ENCODE measurements at regions not wholly inside any gene's neighbourhood (a gene's known extent, or its start where the extent isn't known, plus 50 kb on each side); places are given as distances from the start of the nearest gene placed in this dataset.

DNA sequence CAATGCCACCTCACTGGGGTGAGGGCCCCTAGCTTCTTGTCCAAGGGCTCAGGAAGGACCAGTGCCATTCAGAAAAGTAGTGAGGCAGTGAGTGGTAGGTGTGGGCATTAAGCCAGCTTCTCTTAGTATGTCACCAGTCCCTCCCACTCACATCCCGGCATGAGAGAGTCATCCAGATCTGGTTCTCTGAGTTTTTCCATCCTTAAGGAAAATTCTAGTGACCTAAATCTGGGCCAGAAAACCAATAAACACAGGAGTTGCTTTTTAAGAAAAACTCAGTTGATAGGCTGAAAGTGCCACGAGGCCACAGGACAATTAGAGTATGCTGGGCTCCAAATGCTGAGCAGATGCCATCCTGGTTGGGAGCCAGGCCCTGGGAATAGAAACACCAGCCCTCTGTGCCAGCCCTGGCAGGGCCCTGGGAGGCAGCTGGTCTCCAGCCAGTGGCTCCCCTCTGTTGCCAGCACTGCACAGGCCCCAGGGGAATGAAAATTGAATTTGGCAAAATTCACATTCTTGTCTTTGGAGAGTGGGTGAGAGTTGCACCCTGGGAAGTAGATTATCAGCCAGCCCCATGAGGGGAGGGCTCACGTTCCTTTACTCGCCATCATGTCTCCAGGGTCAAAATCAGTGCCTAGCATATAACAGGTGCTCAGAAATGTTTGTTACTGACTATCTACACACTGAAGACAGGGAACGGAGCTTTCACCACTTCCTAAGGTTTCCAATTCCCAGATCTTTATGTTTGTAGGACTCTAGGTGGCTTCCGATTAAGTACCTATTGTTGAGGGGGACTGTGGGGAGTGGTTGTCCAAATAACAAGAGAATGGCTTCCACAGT lies 52.8 kb downstream of the FAM43A start:
- peak; percentile 64 to 72 for DNase-seq (ENCODE audit: low spot score in 2 of 2)
- FAIRE-seq = no peak

DNA sequence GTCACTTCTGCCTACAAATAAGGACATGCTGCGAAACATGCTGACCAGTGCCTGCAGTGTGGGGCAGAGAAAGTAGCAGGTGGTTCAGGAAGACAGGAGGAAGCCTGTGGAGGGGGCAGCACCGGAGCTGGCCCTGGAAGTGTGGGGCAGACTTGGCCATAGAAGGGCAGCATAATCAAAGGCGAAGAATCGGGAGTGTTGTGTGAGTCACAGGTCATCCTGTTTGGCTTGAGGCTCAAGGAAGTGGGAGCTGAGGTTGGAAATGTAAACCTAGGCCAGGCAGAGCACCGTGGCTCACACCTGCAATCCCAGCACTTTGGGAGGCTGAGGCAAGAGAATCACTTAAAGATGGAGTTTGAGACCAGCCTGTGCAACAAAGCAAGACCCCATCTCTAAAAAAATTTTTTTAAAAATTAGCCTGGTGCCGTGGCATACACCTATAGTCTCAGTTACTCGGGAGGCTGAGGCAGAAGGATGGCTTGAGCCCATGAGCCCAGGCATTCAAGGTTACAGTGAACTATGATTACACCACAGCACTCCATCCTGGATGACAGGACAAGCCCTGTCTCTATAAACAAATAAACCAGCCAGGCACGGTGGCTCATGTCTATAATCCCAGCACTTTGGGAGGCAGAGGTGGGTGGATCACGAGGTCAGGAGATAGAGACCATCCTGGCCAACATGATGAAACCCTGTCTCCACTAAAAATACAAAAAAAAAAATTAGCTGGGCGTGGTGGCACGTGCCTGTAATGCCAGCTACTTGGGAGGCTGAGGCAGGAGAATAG lies 54.0 kb downstream of the FAM43A start:
- DNase-seq (ENCODE audit: low spot score in 2 of 2) (no peak), FAIRE-seq (no peak)

DNA sequence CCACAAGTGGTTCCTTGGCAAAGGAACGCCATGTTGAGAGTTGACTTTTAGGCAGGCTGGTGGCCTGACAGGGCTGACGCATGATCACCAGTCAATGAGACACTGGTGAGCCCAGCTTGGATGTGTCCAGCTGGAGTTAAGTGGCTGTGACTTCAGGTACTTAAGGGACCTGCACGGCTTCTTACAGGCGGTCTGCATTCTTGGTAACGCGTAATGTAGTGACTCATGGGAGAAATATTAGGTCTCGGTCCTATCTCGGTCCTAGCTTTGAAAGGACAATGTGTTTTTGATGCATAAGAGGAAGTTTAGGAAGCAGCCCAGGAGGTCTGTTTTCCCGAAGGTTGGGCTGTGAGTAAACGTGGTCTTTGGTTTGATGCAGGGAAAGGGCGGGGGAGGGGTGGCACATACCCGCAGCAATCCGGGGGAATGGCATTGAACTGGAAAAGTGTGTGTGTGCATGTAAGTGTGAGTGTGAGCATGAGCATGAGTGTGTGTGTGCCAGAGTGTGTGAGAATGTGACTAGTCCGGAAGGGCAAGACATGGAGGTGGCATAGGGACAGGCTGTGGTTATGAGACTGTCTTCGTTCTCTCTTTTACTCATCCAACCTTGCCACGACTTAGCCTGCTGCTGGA lies 55.3 kb downstream of the FAM43A start:
- DNase-seq (ENCODE audit: low spot score in 2 of 2) = no peak
- FAIRE-seq = no peak

DNA sequence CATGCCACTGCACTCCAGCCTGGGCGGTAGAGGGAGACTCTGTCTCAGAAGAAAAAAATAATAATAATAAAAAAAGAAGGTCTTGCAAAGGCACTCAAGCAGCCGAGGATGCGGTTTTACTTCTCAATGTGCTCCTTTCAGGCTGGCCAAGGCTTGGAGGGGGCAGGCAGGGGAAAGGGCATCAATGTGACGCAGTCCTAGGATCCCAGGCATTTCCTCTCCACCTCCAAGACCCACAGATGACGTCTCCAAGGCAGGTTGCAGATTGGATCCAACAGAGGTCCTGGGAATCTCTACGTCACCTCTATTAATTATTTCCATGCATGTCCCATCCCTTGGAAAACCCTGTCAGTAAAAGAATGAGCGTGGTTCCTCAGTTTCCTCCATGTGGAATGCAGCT lies 56.2 kb downstream of the FAM43A start:
- DNase-seq (ENCODE audit: low spot score in 2 of 2) (no peak), FAIRE-seq (no peak)

DNA sequence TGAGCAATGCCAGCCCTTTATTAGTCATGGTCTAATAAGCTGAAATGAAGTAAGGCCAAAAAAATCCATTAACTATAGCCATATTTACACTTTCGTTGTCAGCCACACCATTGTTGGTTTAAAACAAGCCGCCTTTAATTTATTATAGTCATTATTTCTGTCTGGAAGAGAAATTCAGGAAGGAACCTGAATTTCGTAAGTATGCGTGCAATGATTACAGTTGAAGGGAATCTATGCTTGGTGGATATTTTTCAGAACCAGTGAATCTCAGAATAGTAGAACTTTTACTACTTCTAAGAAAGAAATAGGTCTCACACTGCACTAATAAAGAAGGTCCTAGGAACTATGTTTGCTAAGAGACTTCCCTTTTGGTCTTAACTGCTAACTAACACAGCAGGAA lies 59.1 kb downstream of the FAM43A start:
- no peak for DNase-seq (ENCODE audit: low spot score in 2 of 2)
- no peak for FAIRE-seq

DNA sequence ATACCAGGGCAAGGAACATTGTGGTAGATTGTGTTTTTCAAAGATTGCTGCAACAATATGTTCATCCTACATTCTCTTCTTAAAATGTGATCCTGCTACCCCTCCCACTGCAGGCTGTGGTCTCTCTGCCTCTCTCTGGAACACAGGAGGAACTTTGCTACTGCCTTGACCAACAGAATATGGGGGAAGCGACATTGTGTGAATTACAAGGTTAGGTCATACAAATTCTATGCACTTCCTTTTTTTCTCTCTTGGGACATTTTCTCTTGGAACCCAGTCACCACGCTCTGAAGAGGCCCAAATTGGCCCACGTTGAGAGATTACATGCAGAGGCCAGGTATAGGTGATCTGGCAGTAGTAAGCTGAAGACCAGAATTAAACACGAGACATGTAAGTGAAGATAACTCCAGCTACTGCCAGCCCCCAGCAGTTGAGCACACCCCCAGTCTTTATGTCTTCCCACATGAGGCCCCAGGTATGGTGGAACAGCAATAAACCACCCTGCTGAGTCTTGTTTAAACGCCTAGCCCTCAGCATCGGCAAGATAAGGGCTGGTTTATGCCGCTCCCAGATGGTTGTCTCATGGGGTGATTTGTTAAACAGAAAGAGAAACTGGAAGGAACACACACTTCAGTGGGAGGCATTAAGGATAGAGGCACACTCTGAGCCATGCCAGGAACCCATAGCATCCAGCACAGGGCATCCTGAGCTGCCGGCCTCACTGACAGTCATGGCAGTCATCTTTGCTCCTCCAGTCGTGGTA lies 59.9 kb downstream of the FAM43A start:
- FAIRE-seq = no peak
- no peak for DNase-seq (ENCODE audit: low spot score in 2 of 2)

DNA sequence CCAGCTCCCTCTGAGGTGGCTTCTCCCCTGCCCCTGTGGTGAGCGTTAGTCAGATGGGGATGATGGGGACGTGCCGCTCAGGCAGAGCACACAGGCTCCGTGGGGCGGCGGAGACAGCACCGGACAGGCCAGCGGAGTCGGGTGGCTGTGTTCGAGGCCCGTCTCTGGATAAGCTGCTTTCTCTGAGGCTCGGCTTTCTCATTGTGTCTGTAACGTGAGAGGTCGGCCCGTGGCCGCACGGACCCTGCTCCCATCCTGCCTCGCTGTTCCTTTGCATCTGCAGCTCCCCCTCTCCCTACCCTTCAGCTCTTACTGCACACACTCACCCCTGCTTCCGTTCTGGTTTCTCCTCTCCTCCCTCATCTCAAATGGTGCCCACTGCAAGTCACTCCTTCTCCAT lies 62.5 kb downstream of the FAM43A start:
- DNase-seq (ENCODE audit: low spot score in 2 of 2) (no peak), FAIRE-seq (no peak)

DNA sequence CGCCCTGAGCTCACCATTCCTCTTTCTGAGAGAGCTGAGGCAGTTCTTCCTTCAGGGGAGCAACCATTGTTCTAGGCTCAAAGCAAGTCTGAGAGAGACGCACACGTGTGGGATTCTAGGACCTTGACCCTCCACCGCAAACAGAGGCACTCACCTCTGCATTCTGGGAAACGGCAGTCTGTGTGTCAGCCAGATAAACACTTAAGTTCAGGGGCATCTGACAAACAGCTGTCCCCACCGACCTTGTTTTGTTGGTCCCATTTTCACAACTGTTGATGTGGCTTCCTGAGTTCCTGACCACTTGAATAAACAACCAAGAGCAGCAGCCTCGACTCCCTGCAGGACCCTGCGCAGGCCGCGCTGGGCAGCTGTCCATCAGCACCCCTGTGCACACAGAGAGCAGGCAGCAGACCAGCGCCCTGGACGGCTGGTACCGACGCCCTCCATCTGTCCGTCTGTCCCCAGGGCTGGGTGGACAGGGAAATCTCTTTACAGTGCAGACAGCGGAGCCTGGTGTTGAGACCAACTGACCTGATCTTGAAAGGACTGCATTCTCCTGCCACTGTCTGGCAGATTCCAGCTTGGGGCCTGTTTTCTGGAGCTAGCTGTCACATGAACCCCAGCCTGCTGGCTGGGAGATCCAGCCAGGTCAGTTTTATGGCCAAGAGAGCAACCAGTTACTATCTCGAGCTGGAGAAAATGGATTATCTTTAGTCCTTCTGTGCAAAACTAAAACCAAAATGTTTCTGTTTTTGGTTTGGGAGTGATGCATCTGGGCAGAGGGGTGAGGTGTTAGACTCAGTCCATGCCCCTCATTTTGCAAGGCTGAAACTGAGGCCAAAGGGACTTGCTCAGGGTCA lies 64.2 kb downstream of the FAM43A start:
- DNase-seq (ENCODE audit: low spot score in 2 of 2) = no peak
- FAIRE-seq = no peak

DNA sequence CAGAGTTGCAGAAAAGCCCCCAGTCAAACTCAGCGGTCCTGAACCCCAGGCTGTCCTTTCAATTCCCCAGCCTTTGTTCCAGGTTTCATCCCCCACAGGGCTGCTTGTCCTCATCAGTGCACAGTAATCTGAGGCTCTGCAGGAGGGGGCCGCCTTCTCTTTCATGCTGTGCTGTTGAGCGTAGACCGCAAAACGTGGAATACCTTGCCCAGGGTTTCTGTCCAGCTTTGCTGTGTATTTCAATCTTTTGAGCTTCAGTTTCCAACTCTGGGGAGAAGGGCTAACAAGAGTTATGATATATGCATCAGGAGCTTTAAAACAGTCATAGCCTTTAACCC lies 64.8 kb downstream of the FAM43A start:
- no peak for FAIRE-seq
- no peak for DNase-seq (ENCODE audit: low spot score in 2 of 2)

DNA sequence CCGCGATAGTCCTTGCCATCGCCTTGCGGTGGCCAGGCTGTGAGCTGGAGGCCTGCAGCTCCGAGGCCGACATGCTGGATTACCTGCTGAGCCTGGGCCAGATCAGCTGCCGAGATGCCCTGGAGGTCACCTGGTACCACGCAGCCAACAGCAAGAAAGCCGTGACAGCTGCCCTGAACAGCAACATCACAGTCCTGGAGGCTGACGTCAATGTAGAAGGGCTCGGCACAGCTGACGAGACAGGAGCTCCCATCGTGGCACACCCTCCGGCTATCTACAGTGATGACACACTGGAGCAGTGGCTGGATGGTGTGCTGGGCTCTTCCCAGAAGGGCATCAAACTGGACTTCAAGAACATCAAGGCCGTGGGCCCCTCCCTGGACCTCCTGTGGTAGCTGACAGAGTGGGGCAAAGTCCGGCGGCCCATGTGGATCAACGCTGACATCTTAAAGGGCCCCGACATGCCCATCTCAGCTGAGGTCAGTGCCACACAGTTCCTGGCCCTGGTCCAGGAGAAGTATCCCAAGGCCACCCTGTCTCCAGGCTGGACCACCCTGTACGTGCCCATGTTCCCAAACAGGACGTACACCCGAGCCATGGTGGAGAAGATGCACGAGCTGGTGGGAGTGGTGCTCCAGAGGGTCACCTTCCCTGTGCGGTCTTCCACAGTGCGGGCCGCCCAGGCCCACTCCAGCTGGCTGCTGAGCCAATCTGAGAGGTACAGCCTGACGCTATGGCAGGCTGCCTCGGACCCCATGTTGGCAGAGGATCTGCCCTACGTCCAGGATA lies 70.2 kb downstream of the FAM43A start:
- no peak for FAIRE-seq
- DNase-seq (ENCODE audit: low spot score in 2 of 2) = no peak

DNA sequence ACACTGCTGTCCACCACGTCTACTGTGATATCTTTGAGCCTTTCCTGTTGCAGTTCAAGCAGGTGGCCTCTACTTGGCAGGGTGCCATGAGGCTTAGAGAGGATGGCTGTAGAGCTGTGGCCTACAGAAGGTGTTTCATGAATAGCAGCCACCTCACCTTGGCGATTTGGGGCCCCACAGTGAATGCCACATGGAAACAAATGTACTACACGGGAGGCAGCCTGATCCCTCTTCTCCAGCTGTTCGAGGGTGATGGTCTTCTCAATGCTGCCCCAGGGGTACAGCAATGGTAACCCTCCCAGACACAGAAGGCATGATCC lies 70.7 kb downstream of the FAM43A start:
- DNase-seq (ENCODE audit: low spot score in 2 of 2) = no peak
- no peak for FAIRE-seq

DNA sequence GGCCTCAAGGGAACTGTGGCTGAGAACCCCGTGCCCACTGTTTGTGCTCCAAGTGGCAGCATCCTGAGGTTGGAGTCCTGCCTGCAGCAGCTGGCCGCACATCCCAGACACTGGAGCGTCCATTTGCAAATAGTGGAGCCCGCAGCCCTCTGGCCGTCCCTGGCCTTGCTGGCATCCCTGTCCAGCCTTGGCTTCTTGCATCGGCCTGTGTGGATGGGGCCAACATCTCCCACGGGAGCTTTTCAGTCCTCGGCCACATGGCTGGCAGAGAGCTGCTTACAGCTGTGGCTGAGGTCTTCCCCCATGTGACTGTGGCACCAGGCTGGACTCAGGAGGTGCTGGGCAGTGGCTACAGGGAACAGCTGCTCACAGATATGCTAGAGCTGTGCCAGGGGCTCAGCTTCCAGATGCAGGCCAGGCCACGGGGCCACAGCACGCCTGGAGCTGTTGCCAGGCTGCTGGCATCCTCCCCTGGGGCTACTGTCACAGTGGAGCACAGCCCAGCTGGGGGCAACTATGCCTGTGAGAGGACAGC lies 71.2 kb downstream of the FAM43A start:
- FAIRE-seq (peak; percentile 79), DNase-seq (ENCODE audit: low spot score in 2 of 2) (peak; percentile 53 to 61)

DNA sequence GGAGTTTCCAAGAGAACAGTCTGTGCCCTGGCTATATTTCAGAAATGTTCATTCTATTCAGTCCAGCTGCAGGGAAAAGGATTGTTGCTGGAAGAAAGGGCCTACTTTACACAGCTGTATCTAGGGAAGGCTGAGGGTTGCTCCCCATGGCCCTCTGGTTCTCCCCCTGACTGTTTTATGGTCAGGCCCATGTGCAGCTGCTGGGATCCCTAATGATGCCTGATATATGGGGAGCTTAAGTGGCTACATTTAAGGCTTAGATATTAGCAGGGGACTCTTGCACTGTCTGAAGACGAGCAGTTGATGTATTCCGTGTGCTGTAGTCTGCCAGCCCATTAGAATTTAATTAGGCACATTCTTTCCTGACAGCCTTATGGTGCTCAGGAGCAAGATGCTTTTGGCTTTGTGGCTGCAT lies 72.0 kb downstream of the FAM43A start:
- DNase-seq (ENCODE audit: low spot score in 2 of 2) (peak in 1 of 2 donors; percentile 27), FAIRE-seq (no peak)

DNA sequence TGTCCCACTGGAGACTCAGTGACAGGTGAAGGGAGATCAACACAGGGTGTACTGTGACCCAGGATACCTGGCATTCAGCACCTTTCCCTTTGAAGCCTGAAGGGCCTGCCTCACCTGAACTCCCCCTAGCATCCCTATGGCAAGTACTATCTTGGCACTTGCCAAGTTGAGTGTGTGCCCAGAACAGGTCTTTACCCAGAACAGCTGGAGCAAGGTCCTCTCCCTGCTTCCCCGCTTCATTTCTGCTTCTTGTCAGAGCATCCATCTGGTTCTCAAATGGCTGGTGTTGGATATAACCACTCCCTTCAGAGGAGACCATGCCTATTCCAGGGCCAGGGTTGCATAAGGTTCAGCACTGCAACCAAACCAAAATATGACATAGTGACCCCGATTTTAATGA lies 73.0 kb downstream of the FAM43A start:
- FAIRE-seq (no peak), DNase-seq (ENCODE audit: low spot score in 2 of 2) (no peak)

DNA sequence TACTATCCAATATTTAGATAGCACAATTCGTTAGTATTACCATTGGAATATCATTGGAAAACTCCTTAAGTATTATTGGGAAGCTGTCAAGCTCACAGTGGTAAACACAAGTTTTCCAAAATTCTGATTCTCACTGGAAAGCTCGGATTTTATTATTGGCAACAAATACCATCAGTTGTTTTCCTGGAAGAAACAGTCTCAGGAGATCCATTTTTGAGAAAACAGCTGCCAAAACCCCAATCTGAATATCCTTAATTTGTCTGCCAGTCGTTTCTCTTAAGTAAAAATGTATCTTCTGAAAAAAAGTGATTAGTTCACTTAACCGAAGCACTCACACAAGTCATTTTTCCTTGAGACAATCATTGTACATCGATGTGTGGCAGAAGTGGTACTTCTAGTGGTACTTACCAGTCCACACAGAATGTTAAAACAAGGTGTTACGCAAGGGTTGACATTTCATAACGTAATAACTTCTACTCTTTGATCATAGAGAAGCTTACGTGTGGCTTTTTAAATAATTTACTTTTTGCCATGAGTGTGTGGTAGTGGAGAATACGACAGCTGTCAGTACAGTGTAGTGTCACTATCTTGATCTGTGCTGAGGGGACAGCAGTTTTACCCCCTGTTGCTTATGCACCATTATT lies 74.9 kb downstream of the FAM43A start:
- FAIRE-seq = no peak

DNA sequence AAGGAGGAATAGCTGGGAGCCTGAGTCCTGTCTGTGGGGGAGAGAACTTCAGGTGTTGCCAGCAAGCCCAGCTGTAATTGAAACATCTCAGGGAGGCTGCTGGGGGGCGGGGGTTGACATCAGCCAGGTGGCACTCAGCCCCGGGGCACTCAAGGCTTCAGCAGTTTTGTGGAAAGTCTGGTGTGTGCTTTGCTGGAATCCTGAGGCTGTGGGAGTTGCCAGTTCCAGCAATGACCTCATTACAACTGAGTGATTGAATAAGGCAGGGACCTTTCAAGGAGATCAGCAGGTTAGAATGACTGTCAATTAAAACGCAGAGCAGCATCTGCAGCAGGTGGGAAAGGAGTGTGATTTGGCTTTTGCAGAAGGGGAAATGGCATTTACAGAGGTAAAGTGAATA lies 75.7 kb downstream of the FAM43A start:
- FAIRE-seq (no peak), DNase-seq (ENCODE audit: low spot score in 2 of 2) (no peak)

More for the DNA sequence above, 74.9 kb downstream of the FAM43A start:
- no peak for DNase-seq (ENCODE audit: low spot score in 2 of 2)

DNA sequence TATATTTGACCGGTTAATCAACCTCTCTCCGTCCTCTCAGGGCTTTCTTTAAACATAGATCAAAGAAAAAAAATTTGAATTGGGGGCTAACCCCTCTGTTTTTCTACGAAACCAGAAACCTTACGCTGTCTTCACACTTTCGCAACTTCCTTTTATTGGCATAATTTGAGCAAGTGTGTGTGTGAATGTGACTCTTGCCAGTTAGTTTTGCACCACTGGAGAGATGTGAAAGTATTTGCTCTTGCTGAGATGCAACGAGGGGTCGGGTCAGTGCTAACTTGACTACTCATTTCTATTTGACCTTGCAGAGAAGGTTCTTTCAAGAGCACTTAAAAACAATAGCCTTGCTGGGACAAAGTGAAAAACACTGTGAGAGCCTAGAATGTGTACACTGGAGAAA lies 81.2 kb downstream of the FAM43A start:
- DNase-seq (ENCODE audit: low spot score in 2 of 2) (no peak), FAIRE-seq (no peak)

DNA sequence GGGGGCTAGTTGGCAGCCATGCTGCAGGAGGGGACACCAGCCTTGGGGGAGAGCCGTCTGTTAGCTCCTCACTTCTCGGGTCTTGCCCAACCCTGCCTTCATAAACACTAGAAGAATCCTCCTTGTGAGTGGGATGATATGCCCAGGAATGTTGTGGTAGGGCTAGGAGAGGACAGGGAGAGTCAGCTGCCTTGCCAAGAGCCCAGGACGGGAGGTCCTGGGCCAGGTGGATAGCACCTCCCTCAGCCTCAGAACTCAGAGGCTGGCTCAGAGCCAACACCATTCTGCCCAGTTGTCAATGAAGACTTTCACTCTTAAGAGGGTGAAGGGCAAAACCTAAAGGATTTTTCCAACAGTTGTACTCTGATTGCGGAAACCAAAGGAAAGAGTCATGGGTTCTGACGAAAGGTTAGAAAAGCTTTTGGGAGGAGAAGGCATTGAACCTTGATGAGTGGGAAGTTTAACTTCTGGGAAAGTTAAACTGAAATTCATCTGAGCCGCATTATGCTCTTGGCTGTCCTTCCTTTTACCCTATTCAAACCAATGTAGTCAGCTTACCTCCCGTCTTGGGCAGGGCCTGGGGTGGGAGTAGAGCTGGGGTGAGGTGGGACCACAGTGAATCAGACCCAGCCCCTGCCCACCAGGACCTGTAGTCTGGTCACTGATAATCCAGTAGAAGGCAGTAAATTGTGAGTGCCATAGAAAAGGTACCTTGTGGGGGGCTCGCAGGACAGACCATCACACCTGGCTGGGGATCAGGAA lies 81.9 kb downstream of the FAM43A start:
- DNase-seq (ENCODE audit: low spot score in 2 of 2) (no peak), FAIRE-seq (no peak)

All from frontal cortex (tissue), 3 donors.